Panc1 (cell line): ENCODE measurements at regions not wholly inside any gene's neighbourhood (a gene's known extent, or its start where the extent isn't known, plus 50 kb on each side); places are given as distances from the start of the nearest gene placed in this dataset.

Source experiments
- CTCF ChIP-seq: fragments of 450-650 bp; IDR thresholded peaks from 2 replicates; pipeline ENCODE4 v1.5.1; 2017; ENCODE audit warnings: mild to moderate bottlenecking
- POLR2AphosphoS5 ChIP-seq: IDR thresholded peaks from 2 replicates; pipeline ENCODE4 v1.6.1; 2012; ENCODE audit warnings: mild to moderate bottlenecking, low read depth, low read length, moderate library complexity
- TCF7L2 ChIP-seq: IDR thresholded peaks from 2 replicates; pipeline ENCODE4 v1.6.1; 2011; ENCODE audit warnings: mild to moderate bottlenecking, low read depth, low read length, inconsistent platforms
- TF ChIP-seq, protein P1 (sequence below), 2 experiments: IDR thresholded peaks; 2 replicates each; pipeline ENCODE4 v1.6.1; 2011 to 2012; ENCODE audit warnings: low read depth in 2 of 2, control low read depth in 1 of 2, low read length in 1 of 2, mild to moderate bottlenecking in 1 of 2, moderate library complexity in 1 of 2; ENCODE audit not compliant: insufficient read depth in 1 of 2

DNA sequence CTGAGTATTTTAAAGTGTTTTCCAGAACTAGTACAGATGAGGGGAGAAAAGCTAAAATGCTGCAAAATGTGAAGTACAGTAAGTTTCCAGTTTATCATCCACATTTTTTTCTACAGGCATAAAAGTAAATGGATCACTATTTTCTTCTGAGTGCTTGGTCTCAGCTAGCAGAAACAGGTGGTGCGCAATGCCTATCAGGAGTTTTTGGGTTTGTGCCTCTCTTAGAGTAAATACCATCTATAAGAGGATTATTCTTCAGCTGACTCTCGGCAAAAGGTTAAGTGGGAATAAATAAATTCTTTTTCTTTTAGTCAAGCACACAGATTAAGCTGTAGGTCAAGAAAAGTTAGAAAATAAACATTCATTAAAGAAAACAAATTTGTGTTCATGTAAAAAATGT, 1027.7 kb downstream of the PLOD2 start:
- TF ChIP-seq CTCF = no peak
- no peak for TF ChIP-seq TCF7L2
- TF ChIP-seq POLR2AphosphoS5 = no peak
- TF ChIP-seq, protein P1, sequence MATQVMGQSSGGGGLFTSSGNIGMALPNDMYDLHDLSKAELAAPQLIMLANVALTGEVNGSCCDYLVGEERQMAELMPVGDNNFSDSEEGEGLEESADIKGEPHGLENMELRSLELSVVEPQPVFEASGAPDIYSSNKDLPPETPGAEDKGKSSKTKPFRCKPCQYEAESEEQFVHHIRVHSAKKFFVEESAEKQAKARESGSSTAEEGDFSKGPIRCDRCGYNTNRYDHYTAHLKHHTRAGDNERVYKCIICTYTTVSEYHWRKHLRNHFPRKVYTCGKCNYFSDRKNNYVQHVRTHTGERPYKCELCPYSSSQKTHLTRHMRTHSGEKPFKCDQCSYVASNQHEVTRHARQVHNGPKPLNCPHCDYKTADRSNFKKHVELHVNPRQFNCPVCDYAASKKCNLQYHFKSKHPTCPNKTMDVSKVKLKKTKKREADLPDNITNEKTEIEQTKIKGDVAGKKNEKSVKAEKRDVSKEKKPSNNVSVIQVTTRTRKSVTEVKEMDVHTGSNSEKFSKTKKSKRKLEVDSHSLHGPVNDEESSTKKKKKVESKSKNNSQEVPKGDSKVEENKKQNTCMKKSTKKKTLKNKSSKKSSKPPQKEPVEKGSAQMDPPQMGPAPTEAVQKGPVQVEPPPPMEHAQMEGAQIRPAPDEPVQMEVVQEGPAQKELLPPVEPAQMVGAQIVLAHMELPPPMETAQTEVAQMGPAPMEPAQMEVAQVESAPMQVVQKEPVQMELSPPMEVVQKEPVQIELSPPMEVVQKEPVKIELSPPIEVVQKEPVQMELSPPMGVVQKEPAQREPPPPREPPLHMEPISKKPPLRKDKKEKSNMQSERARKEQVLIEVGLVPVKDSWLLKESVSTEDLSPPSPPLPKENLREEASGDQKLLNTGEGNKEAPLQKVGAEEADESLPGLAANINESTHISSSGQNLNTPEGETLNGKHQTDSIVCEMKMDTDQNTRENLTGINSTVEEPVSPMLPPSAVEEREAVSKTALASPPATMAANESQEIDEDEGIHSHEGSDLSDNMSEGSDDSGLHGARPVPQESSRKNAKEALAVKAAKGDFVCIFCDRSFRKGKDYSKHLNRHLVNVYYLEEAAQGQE (IDR thresholded peaks at IDR 0.05; ENCODE audit: insufficient read depth in 1 of 2, low read depth in 2 of 2, low read length in 1 of 2) = no peak
